ENCODE measurements at regions not wholly inside any gene's neighbourhood (a gene's known extent, or its start where the extent isn't known, plus 50 kb on each side); places are given as distances from the start of the nearest gene placed in this dataset.
"Not testable (repeated sequence)": the region's sequence is repeated elsewhere in the genome, so short reads cannot be mapped to it uniquely, and the experiment has no call there.

DNA sequence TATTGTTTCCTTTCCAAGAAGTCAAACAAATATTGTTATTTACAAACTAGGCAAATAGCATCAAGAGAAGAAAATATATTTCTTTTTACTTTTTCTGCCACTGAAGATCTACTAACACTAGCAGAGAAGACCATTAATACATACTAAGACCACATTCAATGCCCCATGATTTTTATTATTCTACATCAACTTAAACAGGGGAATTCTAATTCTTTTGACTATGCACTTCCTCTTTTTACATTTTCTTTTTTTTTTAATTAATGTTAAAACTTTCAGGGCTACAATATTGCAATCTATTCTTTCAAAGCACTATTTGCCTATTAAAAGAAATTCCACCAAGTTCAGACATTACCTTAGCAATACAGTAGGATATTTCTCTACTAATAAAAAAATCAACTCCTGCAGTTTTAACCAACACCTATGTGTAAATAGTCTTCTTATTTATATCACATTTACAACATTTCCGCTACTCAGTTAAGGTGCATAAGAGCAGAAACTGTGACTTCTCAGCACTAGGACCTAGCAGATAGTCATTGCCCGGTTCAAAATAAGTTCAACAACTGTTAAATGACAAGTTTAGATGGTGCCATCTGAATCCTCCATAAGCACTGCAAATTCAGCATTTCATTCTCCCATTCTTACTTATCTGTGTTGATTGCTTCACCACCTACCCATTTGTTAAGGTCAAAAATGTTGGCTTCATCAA, 513.5 kb downstream of the TTLL7 start:
- TF ChIP-seq, protein P1, sequence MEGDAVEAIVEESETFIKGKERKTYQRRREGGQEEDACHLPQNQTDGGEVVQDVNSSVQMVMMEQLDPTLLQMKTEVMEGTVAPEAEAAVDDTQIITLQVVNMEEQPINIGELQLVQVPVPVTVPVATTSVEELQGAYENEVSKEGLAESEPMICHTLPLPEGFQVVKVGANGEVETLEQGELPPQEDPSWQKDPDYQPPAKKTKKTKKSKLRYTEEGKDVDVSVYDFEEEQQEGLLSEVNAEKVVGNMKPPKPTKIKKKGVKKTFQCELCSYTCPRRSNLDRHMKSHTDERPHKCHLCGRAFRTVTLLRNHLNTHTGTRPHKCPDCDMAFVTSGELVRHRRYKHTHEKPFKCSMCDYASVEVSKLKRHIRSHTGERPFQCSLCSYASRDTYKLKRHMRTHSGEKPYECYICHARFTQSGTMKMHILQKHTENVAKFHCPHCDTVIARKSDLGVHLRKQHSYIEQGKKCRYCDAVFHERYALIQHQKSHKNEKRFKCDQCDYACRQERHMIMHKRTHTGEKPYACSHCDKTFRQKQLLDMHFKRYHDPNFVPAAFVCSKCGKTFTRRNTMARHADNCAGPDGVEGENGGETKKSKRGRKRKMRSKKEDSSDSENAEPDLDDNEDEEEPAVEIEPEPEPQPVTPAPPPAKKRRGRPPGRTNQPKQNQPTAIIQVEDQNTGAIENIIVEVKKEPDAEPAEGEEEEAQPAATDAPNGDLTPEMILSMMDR (IDR thresholded peaks at IDR 0.05), result not testable (repeated sequence)
- TF ChIP-seq POLR2A (IDR thresholded peaks at IDR 0.05), result not testable (repeated sequence)

Data from Peyer's patch (tissue), 4 donors.